HG03175 (cell line): ENCODE measurements at regions not wholly inside any gene's neighbourhood (a gene's known extent, or its start where the extent isn't known, plus 50 kb on each side); places are given as distances from the start of the nearest gene placed in this dataset.

ENCODE experiments used
- ATAC-seq: cut with Tn5 transposase; IDR thresholded peaks from one replicate; pipeline ENCODE4 v1.9.1; 2021; ENCODE audit warnings: mild to moderate bottlenecking, moderate library complexity; ENCODE audit not compliant: unreplicated experiment

GRCh38 chr12:46131732-46132469, 136.9 kb downstream of the SLC38A1 start:
- ATAC-seq, result no peak

GRCh38 chr12:46127656-46128055, 137.3 kb upstream of the SCAF11 start:
- ATAC-seq, result no peak

GRCh38 chr12:46126050-46126727, 135.8 kb upstream of the SCAF11 start:
- no peak for ATAC-seq

- peak; percentile 75 for ATAC-seq
Observed at GRCh38 chr12:46124848-46125619, 134.7 kb upstream of the SCAF11 start.

- ATAC-seq, result no peak
Observed at GRCh38 chr12:46124132-46124847, 133.9 kb upstream of the SCAF11 start.

GRCh38 chr12:46112364-46112763, 122.0 kb upstream of the SCAF11 start:
- ATAC-seq, result no peak

- no peak for ATAC-seq
Observed at GRCh38 chr12:46111715-46112114, 121.3 kb upstream of the SCAF11 start.

GRCh38 chr12:46110928-46111699, 120.7 kb upstream of the SCAF11 start:
- ATAC-seq, result peak; percentile 42

GRCh38 chr12:46110223-46110611, 119.8 kb upstream of the SCAF11 start:
- no peak for ATAC-seq

GRCh38 chr12:46109343-46110222, 119.2 kb upstream of the SCAF11 start:
- ATAC-seq, result no peak

- peak; percentile 76 for ATAC-seq
Observed at GRCh38 chr12:46108721-46109120, 118.3 kb upstream of the SCAF11 start.

GRCh38 chr12:46107591-46107990, 117.2 kb upstream of the SCAF11 start:
- ATAC-seq, result no peak

GRCh38 chr12:46105735-46106134, 115.4 kb upstream of the SCAF11 start:
- no peak for ATAC-seq

- ATAC-seq, result no peak
Observed at GRCh38 chr12:46103559-46104383, 113.4 kb upstream of the SCAF11 start.

- no peak for ATAC-seq
Observed at GRCh38 chr12:46101485-46101869, 111.1 kb upstream of the SCAF11 start.

- no peak for ATAC-seq
Observed at GRCh38 chr12:46100551-46101484, 110.4 kb upstream of the SCAF11 start.

- ATAC-seq, result no peak
Observed at GRCh38 chr12:46089414-46090162, 99.2 kb upstream of the SCAF11 start.
